ENCODE measurements at regions not wholly inside any gene's neighbourhood (a gene's known extent, or its start where the extent isn't known, plus 50 kb on each side); places are given as distances from the start of the nearest gene placed in this dataset.

DNA sequence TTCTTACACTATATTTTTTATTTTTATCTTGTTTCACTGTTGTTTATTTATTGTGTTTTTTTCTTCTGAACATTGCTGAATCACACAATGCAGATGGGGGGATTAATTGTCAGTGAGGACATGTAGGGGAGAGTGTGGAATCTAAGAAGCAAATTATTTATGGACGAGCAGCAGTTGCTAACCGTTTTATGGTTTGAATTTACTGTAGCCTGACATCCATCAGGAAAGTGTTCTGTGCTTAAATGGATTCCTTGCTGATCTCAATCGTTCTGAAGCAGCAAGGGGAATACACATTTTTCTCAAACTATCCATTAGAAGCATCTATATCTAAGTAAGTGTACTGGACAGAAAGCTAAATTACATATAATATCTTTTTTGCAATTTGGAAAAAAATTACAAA is 119.5 kb downstream of the CD8B2 start:
- peaks cover 4% of the 10 kb centered on the region; the same call in 1 of the 3 replicates for H3K9me3 ChIP-seq
- DNase-seq (ENCODE audit: low read depth in 1 of 2, low spot score in 1 of 2) (no peak), FAIRE-seq (no peak), ATAC-seq (no peak)
- ChIA-PET CTCF (no interaction called here), POLR2A (no interaction called here)
- 4% methylated on average over 3 of the region's 3 CpGs for WGBS (ENCODE audit: missing lambda C conversion rate)
- no peak overlapping the region for H3K4me3 ChIP-seq
- H3K4me1 ChIP-seq, result no peaks in the 10 kb centered on the region
- no peak overlapping the region for H3K4me2 ChIP-seq
- TF ChIP-seq ZFP36 (IDR thresholded peaks at IDR 0.05; ENCODE audit: borderline replicate concordance, partially characterized antibody) (no peak), ZSCAN20 (CRISPR knock-in tag; IDR thresholded peaks at IDR 0.05) (no peak)
- no peak overlapping the region for H3K27ac ChIP-seq

DNA sequence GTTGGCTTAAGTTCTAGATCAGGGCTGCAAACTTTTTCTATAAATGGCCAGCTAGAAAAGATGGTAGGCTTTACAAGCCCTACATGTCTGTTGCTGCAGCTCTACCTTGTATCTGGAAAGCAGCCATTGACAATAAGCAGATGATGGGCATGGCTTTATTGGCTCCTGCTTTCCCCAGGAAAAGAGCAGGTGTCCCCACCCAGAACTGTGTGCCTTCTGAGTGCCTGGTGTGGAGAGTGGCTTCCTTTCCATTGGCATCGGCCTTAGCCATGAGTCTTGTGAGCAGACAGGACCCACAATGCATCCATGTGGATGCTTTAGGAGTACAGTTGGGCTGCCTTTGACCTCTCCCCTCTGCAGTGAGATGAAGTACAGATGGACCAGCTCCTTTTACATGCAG is 120.2 kb downstream of the CD8B2 start:
- peaks cover 6% of the 10 kb centered on the region; the same call in 2 of the 3 replicates for H3K9me3 ChIP-seq
- FAIRE-seq, result no peak
- H3K4me3 ChIP-seq, result no peak overlapping the region
- H3K27ac ChIP-seq, result no peak overlapping the region
- peak in 1 of 2 experiments; percentile 30; a peak in 1 of 6 replicates for ATAC-seq
- DNase-seq (ENCODE audit: low read depth in 1 of 2, low spot score in 1 of 2), result no peak
- POLR2A ChIA-PET, result no interaction called here
- TF ChIP-seq RARB (CRISPR knock-in tag; IDR thresholded peaks at IDR 0.05) (no peak), HDAC2 (IDR thresholded peaks at IDR 0.05) (no peak), POLR2AphosphoS2 (conservative IDR thresholded peaks at IDR 0.05; ENCODE audit: low read length) (no peak), FOXS1 (CRISPR knock-in tag; IDR thresholded peaks at IDR 0.05) (no peak), MYC (IDR thresholded peaks at IDR 0.05; ENCODE audit: borderline replicate concordance, low read length) (no peak), HEYL (CRISPR knock-in tag; IDR thresholded peaks at IDR 0.05) (no peak), EHF (CRISPR knock-in tag; IDR thresholded peaks at IDR 0.05) (no peak), POLR2A (IDR thresholded peaks at IDR 0.05; ENCODE audit: low read length) (no peak), KDM1A (IDR thresholded peaks at IDR 0.05; ENCODE audit: low read depth) (no peak), ZC3H11A (IDR thresholded peaks at IDR 0.05) (no peak)
- TF ChIP-seq, protein P1, sequence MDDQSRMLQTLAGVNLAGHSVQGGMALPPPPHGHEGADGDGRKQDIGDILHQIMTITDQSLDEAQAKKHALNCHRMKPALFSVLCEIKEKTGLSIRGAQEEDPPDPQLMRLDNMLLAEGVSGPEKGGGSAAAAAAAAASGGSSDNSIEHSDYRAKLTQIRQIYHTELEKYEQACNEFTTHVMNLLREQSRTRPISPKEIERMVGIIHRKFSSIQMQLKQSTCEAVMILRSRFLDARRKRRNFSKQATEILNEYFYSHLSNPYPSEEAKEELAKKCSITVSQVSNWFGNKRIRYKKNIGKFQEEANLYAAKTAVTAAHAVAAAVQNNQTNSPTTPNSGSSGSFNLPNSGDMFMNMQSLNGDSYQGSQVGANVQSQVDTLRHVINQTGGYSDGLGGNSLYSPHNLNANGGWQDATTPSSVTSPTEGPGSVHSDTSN (IDR thresholded peaks at IDR 0.05), result no peak
- TF ChIP-seq, protein P2, sequence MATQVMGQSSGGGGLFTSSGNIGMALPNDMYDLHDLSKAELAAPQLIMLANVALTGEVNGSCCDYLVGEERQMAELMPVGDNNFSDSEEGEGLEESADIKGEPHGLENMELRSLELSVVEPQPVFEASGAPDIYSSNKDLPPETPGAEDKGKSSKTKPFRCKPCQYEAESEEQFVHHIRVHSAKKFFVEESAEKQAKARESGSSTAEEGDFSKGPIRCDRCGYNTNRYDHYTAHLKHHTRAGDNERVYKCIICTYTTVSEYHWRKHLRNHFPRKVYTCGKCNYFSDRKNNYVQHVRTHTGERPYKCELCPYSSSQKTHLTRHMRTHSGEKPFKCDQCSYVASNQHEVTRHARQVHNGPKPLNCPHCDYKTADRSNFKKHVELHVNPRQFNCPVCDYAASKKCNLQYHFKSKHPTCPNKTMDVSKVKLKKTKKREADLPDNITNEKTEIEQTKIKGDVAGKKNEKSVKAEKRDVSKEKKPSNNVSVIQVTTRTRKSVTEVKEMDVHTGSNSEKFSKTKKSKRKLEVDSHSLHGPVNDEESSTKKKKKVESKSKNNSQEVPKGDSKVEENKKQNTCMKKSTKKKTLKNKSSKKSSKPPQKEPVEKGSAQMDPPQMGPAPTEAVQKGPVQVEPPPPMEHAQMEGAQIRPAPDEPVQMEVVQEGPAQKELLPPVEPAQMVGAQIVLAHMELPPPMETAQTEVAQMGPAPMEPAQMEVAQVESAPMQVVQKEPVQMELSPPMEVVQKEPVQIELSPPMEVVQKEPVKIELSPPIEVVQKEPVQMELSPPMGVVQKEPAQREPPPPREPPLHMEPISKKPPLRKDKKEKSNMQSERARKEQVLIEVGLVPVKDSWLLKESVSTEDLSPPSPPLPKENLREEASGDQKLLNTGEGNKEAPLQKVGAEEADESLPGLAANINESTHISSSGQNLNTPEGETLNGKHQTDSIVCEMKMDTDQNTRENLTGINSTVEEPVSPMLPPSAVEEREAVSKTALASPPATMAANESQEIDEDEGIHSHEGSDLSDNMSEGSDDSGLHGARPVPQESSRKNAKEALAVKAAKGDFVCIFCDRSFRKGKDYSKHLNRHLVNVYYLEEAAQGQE (IDR thresholded peaks at IDR 0.05), result no peak
- TF ChIP-seq, protein P3, sequence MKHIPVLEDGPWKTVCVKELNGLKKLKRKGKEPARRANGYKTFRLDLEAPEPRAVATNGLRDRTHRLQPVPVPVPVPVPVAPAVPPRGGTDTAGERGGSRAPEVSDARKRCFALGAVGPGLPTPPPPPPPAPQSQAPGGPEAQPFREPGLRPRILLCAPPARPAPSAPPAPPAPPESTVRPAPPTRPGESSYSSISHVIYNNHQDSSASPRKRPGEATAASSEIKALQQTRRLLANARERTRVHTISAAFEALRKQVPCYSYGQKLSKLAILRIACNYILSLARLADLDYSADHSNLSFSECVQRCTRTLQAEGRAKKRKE (CRISPR knock-in tag; IDR thresholded peaks at IDR 0.05; ENCODE audit: low read depth), result no peak
- TF ChIP-seq, protein P4, sequence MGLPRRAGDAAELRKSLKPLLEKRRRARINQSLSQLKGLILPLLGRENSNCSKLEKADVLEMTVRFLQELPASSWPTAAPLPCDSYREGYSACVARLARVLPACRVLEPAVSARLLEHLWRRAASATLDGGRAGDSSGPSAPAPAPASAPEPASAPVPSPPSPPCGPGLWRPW (IDR thresholded peaks at IDR 0.05), result no peak
- WGBS (ENCODE audit: missing lambda C conversion rate), result 0% methylated on average over 1 of the region's 1 CpG
- no peak overlapping the region for H3K4me2 ChIP-seq
- CTCF ChIA-PET, result interaction anchor here (1.2 kb wide), 1 partner anchor 24 kb away, joined by 5 read pairs; no protein-coding TSS in a partner anchor
- H3K4me1 ChIP-seq, result no peaks in the 10 kb centered on the region

DNA sequence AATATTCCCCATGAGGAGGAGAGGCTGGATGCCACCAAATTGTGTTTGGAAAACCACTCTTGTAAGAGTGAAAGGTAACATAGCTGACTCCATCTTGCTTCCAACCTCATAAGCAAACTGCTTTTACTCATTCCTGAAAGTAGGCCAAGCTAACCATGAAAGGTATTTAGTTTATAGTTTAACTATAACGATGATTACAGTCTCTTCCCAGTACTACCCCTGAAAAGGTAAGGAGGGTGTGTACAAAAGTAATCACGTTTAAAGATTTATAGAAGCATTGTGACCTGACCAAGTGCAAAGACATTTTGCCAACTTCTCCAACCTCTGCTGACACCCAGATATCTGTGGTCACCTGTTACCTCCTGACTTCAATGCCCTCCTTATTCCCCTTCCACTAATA is 122.6 kb downstream of the CD8B2 start:
- ATAC-seq (no peak), FAIRE-seq (no peak), DNase-seq (ENCODE audit: low read depth in 1 of 2, low spot score in 1 of 2) (no peak)
- H3K4me3 ChIP-seq, result no peak overlapping the region
- H3K9me3 ChIP-seq, result peaks cover 14% of the 10 kb centered on the region
- peaks cover 7% of the 10 kb centered on the region; the same call in 1 of the 3 replicates for H3K4me1 ChIP-seq
- CTCF ChIA-PET, result interaction anchor here (0.7 kb wide), 1 partner anchor 22 kb away, joined by 3 read pairs; no protein-coding TSS in a partner anchor
- WGBS (ENCODE audit: missing lambda C conversion rate), result 4% methylated on average over 2 of the region's 2 CpGs
- no peak overlapping the region for H3K27ac ChIP-seq
- H3K4me2 ChIP-seq, result no peak overlapping the region
- TF ChIP-seq TP53 (CRISPR knock-in tag; IDR thresholded peaks at IDR 0.05) (no peak), GATA3 (IDR thresholded peaks at IDR 0.05; ENCODE audit: borderline replicate concordance) (no peak), MYC (IDR thresholded peaks at IDR 0.05; ENCODE audit: borderline replicate concordance, low read length) (no peak), NFE2L2 (conservative IDR thresholded peaks at IDR 0.05; ENCODE audit: low read length) (no peak), EHMT2 (IDR thresholded peaks at IDR 0.05; ENCODE audit: low read depth) (no peak), MAFK (IDR thresholded peaks at IDR 0.05; ENCODE audit: partially characterized antibody) (no peak), MAZ (IDR thresholded peaks at IDR 0.05; ENCODE audit: borderline replicate concordance, low read depth, low read length) (no peak)
- POLR2A ChIA-PET, result no interaction called here
